GM19463 (cell line): ENCODE measurements at regions not wholly inside any gene's neighbourhood (a gene's known extent, or its start where the extent isn't known, plus 50 kb on each side); places are given as distances from the start of the nearest gene placed in this dataset.
A peak's percentile ranks its signal among the peaks of the same experiment; 100 is the strongest.

Experiments
- ATAC-seq: cut with Tn5 transposase; IDR thresholded peaks from one replicate; pipeline ENCODE4 v1.9.1; 2021; ENCODE audit warnings: mild to moderate bottlenecking, moderate library complexity; ENCODE audit not compliant: unreplicated experiment

GRCh38 chr11:32161293-32161692, 70.4 kb downstream of the RCN1 start:
- ATAC-seq, result no peak

- ATAC-seq, result no peak
Observed at GRCh38 chr11:32162351-32162750, 71.5 kb downstream of the RCN1 start.

- no peak for ATAC-seq
Observed at GRCh38 chr11:32162906-32163305, 72.0 kb downstream of the RCN1 start.

GRCh38 chr11:32163557-32163956, 72.7 kb downstream of the RCN1 start:
- no peak for ATAC-seq

- ATAC-seq, result no peak
Observed at GRCh38 chr11:32164836-32165235, 74.0 kb downstream of the RCN1 start.

- ATAC-seq, result no peak
Observed at GRCh38 chr11:32168924-32169323, 78.0 kb downstream of the RCN1 start.

GRCh38 chr11:32171445-32171844, 80.6 kb downstream of the RCN1 start:
- no peak for ATAC-seq

- no peak for ATAC-seq
Observed at GRCh38 chr11:32172041-32172847, 81.4 kb downstream of the RCN1 start.

- ATAC-seq, result peak; percentile 79
Observed at GRCh38 chr11:32172848-32173834, 82.3 kb downstream of the RCN1 start.

- ATAC-seq, result no peak
Observed at GRCh38 chr11:32173977-32174376, 83.1 kb downstream of the RCN1 start.

GRCh38 chr11:32176223-32176934, 85.5 kb downstream of the RCN1 start:
- peak; percentile 75 for ATAC-seq

- no peak for ATAC-seq
Observed at GRCh38 chr11:32178692-32179091, 87.8 kb downstream of the RCN1 start.

GRCh38 chr11:32183512-32183911, 92.6 kb downstream of the RCN1 start:
- no peak for ATAC-seq

GRCh38 chr11:32184041-32184722, 93.3 kb downstream of the RCN1 start:
- peak; percentile 9 for ATAC-seq

GRCh38 chr11:32184723-32185376, 94.0 kb downstream of the RCN1 start:
- ATAC-seq, result peak; percentile 64

- ATAC-seq, result no peak
Observed at GRCh38 chr11:32186118-32186517, 95.2 kb downstream of the RCN1 start.

- no peak for ATAC-seq
Observed at GRCh38 chr11:32187111-32187510, 96.2 kb downstream of the RCN1 start.

- ATAC-seq, result no peak
Observed at GRCh38 chr11:32188785-32189184, 97.9 kb downstream of the RCN1 start.

GRCh38 chr11:32196137-32196536, 105.3 kb downstream of the RCN1 start:
- no peak for ATAC-seq

- no peak for ATAC-seq
Observed at GRCh38 chr11:32198053-32198452, 107.2 kb downstream of the RCN1 start.
